ENCODE measurements at regions not wholly inside any gene's neighbourhood (a gene's known extent, or its start where the extent isn't known, plus 50 kb on each side); places are given as distances from the start of the nearest gene placed in this dataset.

DNA sequence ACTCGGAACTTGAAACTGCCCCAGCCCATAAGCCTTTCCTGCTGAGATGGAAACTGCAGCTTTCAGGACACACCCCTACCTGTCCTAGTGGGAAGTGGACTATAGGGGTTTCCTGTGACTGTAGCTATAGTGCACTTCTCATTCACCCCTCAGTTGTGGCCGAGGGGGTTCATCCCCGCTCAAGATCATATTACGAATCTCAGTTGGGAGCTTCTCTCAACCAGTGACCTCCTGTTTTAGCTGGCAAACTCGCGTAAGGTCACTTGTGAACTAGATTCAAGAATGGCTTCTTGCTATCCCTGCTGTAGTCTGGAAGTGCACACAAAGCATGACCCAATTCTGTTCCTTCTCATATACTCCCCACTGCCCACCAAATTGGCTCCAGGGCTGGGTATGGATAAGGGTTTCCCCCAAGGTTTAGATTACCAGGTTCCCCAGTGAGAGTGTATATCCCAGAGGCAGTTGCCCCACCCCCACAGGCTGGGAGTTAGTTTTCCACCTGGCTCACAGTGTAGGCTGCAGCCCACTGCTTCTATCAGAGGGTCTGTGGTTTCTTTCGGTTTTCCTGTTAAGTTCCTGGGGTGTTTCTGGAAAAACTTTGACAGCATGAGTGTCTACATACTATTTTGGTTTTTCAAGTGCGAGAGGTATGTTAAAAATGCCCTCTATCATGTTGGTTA, 812.9 kb downstream of the JRKL start (continued):
- TF ChIP-seq, protein P1, sequence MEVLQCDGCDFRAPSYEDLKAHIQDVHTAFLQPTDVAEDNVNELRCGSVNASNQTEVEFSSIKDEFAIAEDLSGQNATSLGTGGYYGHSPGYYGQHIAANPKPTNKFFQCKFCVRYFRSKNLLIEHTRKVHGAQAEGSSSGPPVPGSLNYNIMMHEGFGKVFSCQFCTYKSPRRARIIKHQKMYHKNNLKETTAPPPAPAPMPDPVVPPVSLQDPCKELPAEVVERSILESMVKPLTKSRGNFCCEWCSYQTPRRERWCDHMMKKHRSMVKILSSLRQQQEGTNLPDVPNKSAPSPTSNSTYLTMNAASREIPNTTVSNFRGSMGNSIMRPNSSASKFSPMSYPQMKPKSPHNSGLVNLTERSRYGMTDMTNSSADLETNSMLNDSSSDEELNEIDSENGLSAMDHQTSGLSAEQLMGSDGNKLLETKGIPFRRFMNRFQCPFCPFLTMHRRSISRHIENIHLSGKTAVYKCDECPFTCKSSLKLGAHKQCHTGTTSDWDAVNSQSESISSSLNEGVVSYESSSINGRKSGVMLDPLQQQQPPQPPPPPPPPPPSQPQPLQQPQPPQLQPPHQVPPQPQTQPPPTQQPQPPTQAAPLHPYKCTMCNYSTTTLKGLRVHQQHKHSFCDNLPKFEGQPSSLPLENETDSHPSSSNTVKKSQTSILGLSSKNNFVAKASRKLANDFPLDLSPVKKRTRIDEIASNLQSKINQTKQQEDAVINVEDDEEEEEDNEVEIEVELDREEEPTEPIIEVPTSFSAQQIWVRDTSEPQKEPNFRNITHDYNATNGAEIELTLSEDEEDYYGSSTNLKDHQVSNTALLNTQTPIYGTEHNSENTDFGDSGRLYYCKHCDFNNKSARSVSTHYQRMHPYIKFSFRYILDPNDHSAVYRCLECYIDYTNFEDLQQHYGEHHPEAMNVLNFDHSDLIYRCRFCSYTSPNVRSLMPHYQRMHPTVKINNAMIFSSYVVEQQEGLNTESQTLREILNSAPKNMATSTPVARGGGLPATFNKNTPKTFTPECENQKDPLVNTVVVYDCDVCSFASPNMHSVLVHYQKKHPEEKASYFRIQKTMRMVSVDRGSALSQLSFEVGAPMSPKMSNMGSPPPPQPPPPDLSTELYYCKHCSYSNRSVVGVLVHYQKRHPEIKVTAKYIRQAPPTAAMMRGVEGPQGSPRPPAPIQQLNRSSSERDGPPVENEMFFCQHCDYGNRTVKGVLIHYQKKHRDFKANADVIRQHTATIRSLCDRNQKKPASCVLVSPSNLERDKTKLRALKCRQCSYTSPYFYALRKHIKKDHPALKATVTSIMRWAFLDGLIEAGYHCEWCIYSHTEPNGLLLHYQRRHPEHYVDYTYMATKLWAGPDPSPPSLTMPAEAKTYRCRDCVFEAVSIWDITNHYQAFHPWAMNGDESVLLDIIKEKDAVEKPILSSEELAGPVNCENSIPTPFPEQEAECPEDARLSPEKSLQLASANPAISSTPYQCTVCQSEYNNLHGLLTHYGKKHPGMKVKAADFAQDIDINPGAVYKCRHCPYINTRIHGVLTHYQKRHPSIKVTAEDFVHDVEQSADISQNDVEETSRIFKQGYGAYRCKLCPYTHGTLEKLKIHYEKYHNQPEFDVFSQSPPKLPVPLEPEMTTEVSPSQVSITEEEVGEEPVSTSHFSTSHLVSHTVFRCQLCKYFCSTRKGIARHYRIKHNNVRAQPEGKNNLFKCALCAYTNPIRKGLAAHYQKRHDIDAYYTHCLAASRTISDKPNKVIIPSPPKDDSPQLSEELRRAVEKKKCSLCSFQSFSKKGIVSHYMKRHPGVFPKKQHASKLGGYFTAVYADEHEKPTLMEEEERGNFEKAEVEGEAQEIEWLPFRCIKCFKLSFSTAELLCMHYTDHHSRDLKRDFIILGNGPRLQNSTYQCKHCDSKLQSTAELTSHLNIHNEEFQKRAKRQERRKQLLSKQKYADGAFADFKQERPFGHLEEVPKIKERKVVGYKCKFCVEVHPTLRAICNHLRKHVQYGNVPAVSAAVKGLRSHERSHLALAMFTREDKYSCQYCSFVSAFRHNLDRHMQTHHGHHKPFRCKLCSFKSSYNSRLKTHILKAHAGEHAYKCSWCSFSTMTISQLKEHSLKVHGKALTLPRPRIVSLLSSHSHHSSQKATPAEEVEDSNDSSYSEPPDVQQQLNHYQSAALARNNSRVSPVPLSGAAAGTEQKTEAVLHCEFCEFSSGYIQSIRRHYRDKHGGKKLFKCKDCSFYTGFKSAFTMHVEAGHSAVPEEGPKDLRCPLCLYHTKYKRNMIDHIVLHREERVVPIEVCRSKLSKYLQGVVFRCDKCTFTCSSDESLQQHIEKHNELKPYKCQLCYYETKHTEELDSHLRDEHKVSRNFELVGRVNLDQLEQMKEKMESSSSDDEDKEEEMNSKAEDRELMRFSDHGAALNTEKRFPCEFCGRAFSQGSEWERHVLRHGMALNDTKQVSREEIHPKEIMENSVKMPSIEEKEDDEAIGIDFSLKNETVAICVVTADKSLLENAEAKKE (CRISPR knock-in tag; IDR thresholded peaks at IDR 0.05), result no peak
- TF ChIP-seq NANOG (IDR thresholded peaks at IDR 0.05; ENCODE audit: borderline replicate concordance) (no peak), ETS1 (IDR thresholded peaks at IDR 0.05) (no peak)

DNA sequence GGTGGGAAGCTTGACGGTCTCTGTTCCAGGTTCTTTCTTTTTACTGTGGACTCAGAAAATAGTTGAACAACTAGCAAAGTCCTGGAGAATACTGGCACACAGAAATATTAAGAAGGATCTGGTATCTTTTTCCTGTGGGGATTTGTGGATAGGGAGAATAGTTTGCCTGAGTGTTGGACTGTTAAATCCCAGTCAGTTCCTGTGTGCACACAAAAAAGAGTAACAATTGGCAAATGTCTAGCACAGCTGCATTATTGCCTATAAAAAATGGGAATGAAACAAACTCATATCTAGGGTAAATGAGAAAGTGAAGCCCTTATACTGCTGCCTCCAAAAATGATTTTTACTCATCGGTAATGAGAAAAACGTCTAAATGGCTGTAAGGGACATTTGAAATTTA, 828.2 kb downstream of the JRKL start:
- DNase-seq (ENCODE audit: low spot score) (no peak), ATAC-seq (no peak)
- no peaks in the 10 kb centered on the region for H3K27me3 ChIP-seq (ENCODE audit: insufficient read depth)
- Mint-ChIP-seq H3K9me3 (no peaks in the 10 kb centered on the region), H3K27ac (no peak overlapping the region), H3K4me3 (no peak overlapping the region), H3K36me3 (ENCODE audit: low read depth) (no peaks in the 10 kb centered on the region), H3K4me1 (no peaks in the 10 kb centered on the region), H3K27me3 (ENCODE audit: insufficient read depth, low read depth, poor library complexity) (no peaks in the 10 kb centered on the region)
- no peak overlapping the region for H3K4me2 ChIP-seq
- no peak overlapping the region for H3K4me3 ChIP-seq
- H2AFZ ChIP-seq, result 0 out of 2 replicates have a peak overlapping the region, but pooled peaks have one; percentile 21
- H3K4me1 ChIP-seq (ENCODE audit: insufficient read depth), result no peaks in the 10 kb centered on the region
- no peaks in the 10 kb centered on the region for H3K9me2 ChIP-seq (ENCODE audit: insufficient read depth)
- no peaks in the 10 kb centered on the region for H3K36me3 ChIP-seq (ENCODE audit: insufficient read depth)
- no peaks in the 10 kb centered on the region for H4K20me1 ChIP-seq (replicated peaks; ENCODE audit: insufficient read depth)
- H3K27ac ChIP-seq (ENCODE audit: low read depth), result no peak overlapping the region
- H3K79me2 ChIP-seq (replicated peaks; ENCODE audit: insufficient read depth), result no peaks in the 10 kb centered on the region
- no peaks in the 10 kb centered on the region for H3F3A ChIP-seq (replicated peaks; ENCODE audit: low read depth)
- TF ChIP-seq, protein P2, sequence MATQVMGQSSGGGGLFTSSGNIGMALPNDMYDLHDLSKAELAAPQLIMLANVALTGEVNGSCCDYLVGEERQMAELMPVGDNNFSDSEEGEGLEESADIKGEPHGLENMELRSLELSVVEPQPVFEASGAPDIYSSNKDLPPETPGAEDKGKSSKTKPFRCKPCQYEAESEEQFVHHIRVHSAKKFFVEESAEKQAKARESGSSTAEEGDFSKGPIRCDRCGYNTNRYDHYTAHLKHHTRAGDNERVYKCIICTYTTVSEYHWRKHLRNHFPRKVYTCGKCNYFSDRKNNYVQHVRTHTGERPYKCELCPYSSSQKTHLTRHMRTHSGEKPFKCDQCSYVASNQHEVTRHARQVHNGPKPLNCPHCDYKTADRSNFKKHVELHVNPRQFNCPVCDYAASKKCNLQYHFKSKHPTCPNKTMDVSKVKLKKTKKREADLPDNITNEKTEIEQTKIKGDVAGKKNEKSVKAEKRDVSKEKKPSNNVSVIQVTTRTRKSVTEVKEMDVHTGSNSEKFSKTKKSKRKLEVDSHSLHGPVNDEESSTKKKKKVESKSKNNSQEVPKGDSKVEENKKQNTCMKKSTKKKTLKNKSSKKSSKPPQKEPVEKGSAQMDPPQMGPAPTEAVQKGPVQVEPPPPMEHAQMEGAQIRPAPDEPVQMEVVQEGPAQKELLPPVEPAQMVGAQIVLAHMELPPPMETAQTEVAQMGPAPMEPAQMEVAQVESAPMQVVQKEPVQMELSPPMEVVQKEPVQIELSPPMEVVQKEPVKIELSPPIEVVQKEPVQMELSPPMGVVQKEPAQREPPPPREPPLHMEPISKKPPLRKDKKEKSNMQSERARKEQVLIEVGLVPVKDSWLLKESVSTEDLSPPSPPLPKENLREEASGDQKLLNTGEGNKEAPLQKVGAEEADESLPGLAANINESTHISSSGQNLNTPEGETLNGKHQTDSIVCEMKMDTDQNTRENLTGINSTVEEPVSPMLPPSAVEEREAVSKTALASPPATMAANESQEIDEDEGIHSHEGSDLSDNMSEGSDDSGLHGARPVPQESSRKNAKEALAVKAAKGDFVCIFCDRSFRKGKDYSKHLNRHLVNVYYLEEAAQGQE (IDR thresholded peaks at IDR 0.05; ENCODE audit: unreplicated experiment), result no peak

Measured in GM23338 (cell line).